ENCODE measurements at regions not wholly inside any gene's neighbourhood (a gene's known extent, or its start where the extent isn't known, plus 50 kb on each side); places are given as distances from the start of the nearest gene placed in this dataset.

DNA sequence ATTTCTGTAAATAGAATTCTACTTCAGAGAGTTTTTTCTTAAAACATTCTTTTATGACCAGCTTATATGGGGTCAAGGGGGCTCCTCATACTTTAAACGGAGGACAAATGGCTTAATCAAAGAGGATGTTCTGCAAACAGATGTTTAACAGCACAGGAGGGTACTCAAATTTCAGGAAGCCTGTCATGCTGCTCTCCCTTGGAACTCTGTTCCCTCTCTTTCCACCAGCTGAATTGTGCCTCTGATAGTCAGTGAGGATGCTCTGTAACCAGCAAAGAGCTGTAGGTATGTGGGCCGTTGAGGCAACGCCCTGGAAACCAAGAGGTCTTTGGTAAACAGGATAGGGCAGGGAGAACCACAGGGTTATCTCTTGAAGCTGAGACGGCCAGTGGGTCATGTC, 161.1 kb downstream of the C5orf15 start:
- H3K56ac ChIP-seq (ENCODE audit: insufficient read length, low read depth, low read length), result no peak overlapping the region
- no peaks in the 10 kb centered on the region for H3K23me2 ChIP-seq (ENCODE audit: insufficient read length, low read depth, low read length, poor library complexity, severe bottlenecking)
- H4K20me1 ChIP-seq (ENCODE audit: control insufficient read depth, insufficient read depth, insufficient read length), result peaks cover 2% of the 10 kb centered on the region
- no peak overlapping the region for H2AFZ ChIP-seq (ENCODE audit: low read length)
- no peak overlapping the region for H3K9ac ChIP-seq (ENCODE audit: extremely low read depth, insufficient read length, low read length)
- no peak overlapping the region for H2BK20ac ChIP-seq (ENCODE audit: low read depth, low read length, poor library complexity, severe bottlenecking)
- no peaks in the 10 kb centered on the region for H3K9me3 ChIP-seq (ENCODE audit: control insufficient read depth, low read depth, low read length)
- H3K4me2 ChIP-seq (ENCODE audit: insufficient read depth, insufficient read length, low read length), result no peak overlapping the region
- H3K79me1 ChIP-seq (ENCODE audit: insufficient read depth, low read depth, low read length, poor library complexity, severe bottlenecking), result no peaks in the 10 kb centered on the region
- H4K5ac ChIP-seq (ENCODE audit: insufficient read length, low read depth, low read length), result no peak overlapping the region
- H2AK5ac ChIP-seq (ENCODE audit: insufficient read length, low read length), result no peak overlapping the region
- H3K79me2 ChIP-seq (ENCODE audit: insufficient read depth, low read length), result no peaks in the 10 kb centered on the region
- no peak overlapping the region for H3K23ac ChIP-seq (ENCODE audit: insufficient read length, low read depth, low read length)
- H2BK5ac ChIP-seq (ENCODE audit: insufficient read length, low read length), result no peak overlapping the region
- DNase-seq, result no peak
- H2BK120ac ChIP-seq (ENCODE audit: low read depth, low read length, poor library complexity, severe bottlenecking), result no peak overlapping the region
- no peak overlapping the region for H3T11ph ChIP-seq (ENCODE audit: low read length)
- H4K91ac ChIP-seq (ENCODE audit: insufficient read length, low read depth, low read length), result no peak overlapping the region
- no peak overlapping the region for H3K27ac ChIP-seq (ENCODE audit: insufficient read length, low read depth, low read length)
- Mint-ChIP-seq H3K9me3 (peaks cover 3 to 7% of the 10 kb centered on the region in 2 experiments; a peak in 3 of 5 replicates), H3K27ac (no peak overlapping the region), H3K36me3 (ENCODE audit: insufficient read depth in 1 of 3, low read depth in 3 of 3) (peaks cover 0 to 2% (median 0%) of the 10 kb centered on the region in 3 experiments; a peak in 2 of 7 replicates), H3K27me3 (ENCODE audit: low read depth) (peaks cover 11% of the 10 kb centered on the region), H3K4me1 (peaks cover 5 to 10% of the 10 kb centered on the region in 2 experiments; a peak in 3 of 4 replicates), H3K4me3 (no peak overlapping the region)
- no CpG with 5 or more reads among the region's 4 CpGs for WGBS (ENCODE audit: extremely low coverage, insufficient read length, low lambda C conversion rate)
- H2BK12ac ChIP-seq (ENCODE audit: insufficient read length, low read depth, low read length), result no peak overlapping the region
- H4K8ac ChIP-seq (replicated peaks; ENCODE audit: insufficient read length, low read depth, low read length), result no peak overlapping the region
- H3K14ac ChIP-seq (ENCODE audit: insufficient read depth, low read length), result no peak overlapping the region
- no peak overlapping the region for H2BK15ac ChIP-seq (ENCODE audit: low read depth, low read length)
- TF ChIP-seq, protein P1, sequence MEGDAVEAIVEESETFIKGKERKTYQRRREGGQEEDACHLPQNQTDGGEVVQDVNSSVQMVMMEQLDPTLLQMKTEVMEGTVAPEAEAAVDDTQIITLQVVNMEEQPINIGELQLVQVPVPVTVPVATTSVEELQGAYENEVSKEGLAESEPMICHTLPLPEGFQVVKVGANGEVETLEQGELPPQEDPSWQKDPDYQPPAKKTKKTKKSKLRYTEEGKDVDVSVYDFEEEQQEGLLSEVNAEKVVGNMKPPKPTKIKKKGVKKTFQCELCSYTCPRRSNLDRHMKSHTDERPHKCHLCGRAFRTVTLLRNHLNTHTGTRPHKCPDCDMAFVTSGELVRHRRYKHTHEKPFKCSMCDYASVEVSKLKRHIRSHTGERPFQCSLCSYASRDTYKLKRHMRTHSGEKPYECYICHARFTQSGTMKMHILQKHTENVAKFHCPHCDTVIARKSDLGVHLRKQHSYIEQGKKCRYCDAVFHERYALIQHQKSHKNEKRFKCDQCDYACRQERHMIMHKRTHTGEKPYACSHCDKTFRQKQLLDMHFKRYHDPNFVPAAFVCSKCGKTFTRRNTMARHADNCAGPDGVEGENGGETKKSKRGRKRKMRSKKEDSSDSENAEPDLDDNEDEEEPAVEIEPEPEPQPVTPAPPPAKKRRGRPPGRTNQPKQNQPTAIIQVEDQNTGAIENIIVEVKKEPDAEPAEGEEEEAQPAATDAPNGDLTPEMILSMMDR (conservative IDR thresholded peaks at IDR 0.05), result no peak
- H3K27me3 ChIP-seq (ENCODE audit: insufficient read depth, low read length), result no peaks in the 10 kb centered on the region
- H3K18ac ChIP-seq (ENCODE audit: insufficient read length, low read depth, low read length), result no peak overlapping the region
- H3K4ac ChIP-seq (ENCODE audit: low read depth, low read length), result no peak overlapping the region
- no peaks in the 10 kb centered on the region; the same call in 1 of the 2 replicates for H3K4me1 ChIP-seq (ENCODE audit: insufficient read depth, low read length)
